Uterus (tissue), 3 donors: ENCODE measurements at regions not wholly inside any gene's neighbourhood (a gene's known extent, or its start where the extent isn't known, plus 50 kb on each side); places are given as distances from the start of the nearest gene placed in this dataset.

Experiments
- DNase-seq, 2 donors: peaks; one replicate each; pipeline ENCODE4 v3.0.0-alpha.2; 2019 to 2020
- H3K27ac ChIP-seq, 2 donors: fragments of 200-600 bp; sonication (generic); 1 replicate in 1 of 2; 2 replicates in 1 of 2; pipeline ENCODE4 v1.5.1; 2016 to 2018
- H3K27me3 ChIP-seq, 2 donors: fragments of 200-600 bp; sonication (generic); one replicate each; pipeline ENCODE4 v1.5.1; 2018 to 2019; ENCODE audit warnings: control low read depth in 1 of 2
- H3K36me3 ChIP-seq, 2 donors: fragments of 200-600 bp; sonication (generic); one replicate each; pipeline ENCODE4 v1.5.1; 2019; ENCODE audit warnings: control low read depth in 1 of 2
- H3K4me1 ChIP-seq, 2 donors: fragments of 200-600 bp; sonication (generic); one replicate each; pipeline ENCODE4 v1.5.1; 2018 to 2019; ENCODE audit warnings: control low read depth in 1 of 2
- H3K4me3 ChIP-seq, 2 donors: fragments of 200-600 bp; sonication (generic); 1 replicate in 1 of 2; 2 replicates in 1 of 2; pipeline ENCODE4 v1.5.1; 2018 to 2019; ENCODE audit warnings: mild to moderate bottlenecking in 1 of 2
- H3K9me3 ChIP-seq, 2 donors: fragments of 200-600 bp; sonication (generic); one replicate each; pipeline ENCODE4 v1.5.1; 2019; ENCODE audit warnings: control low read depth in 1 of 2
- POLR2A ChIP-seq, 2 donors: fragments of 450-650 bp; IDR thresholded peaks; one replicate each; pipeline ENCODE4 v1.6.1; 2016; ENCODE audit warnings: antibody characterized with exemption in 2 of 2, mild to moderate bottlenecking in 1 of 2, moderate library complexity in 1 of 2
- intact Hi-C: fragments of 100-400 bp; cut with DNase I; formaldehyde crosslinking; loops from one replicate; pipeline ENCODE4 v1.15.1; 2023; ENCODE audit warnings: low total_unique reads
- TF ChIP-seq, protein P1 (sequence below), 4 experiments: fragments of 200-600 bp in 2 of 4; fragments of 450-650 bp in 2 of 4; sonication (generic) in 2 of 4; IDR thresholded peaks; one replicate each; pipeline ENCODE4 v1.5.1; 2016 to 2019; ENCODE audit warnings: antibody characterized with exemption in 4 of 4, mild to moderate bottlenecking in 2 of 4, moderate library complexity in 1 of 4
- donor health status: DM: yes; HTN: yes; CAD: no.

DNA sequence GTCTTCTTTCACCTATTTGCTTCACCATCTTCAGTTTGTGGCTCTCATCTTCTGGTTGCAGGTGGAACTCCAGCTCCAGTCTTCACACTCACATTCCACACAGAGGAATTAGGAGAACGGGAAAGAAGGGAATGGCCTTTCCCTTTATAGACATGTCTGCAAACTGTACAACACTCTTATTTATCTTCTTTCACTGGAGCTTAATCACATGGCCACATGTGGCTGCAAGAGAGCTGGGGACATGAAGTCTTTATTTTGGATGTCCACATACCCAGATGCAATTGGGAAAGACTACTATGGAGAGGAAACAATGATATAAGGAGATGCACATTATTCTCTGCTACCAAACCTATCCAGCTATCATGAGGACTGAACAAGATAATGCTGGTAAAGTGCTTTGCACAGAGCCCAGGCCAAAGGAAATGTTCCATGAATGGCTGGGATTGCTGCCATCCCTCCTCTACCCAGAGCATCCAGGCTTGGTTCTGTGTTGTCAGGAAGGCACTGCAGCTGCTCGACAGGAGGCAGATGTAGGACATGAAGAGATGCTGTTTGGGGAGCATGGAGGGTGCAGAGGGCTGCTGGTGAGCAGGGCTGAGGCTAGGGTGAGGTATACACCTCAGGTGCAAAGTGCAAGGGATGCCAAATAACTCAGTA is 183.8 kb upstream of the TBX20 start:
- intact Hi-C loops: no loop called here
- H3K27ac ChIP-seq: no peak overlapping the region
- DNase-seq: no peak
- H3K9me3 ChIP-seq: no peaks in the 10 kb centered on the region
- H3K27me3 ChIP-seq: no peaks in the 10 kb centered on the region
- H3K36me3 ChIP-seq: no peaks in the 10 kb centered on the region
- no peak overlapping the region for H3K4me3 ChIP-seq
- no peaks in the 10 kb centered on the region for H3K4me1 ChIP-seq
- TF ChIP-seq POLR2A (IDR thresholded peaks at IDR 0.05): no peak
- TF ChIP-seq, protein P1, sequence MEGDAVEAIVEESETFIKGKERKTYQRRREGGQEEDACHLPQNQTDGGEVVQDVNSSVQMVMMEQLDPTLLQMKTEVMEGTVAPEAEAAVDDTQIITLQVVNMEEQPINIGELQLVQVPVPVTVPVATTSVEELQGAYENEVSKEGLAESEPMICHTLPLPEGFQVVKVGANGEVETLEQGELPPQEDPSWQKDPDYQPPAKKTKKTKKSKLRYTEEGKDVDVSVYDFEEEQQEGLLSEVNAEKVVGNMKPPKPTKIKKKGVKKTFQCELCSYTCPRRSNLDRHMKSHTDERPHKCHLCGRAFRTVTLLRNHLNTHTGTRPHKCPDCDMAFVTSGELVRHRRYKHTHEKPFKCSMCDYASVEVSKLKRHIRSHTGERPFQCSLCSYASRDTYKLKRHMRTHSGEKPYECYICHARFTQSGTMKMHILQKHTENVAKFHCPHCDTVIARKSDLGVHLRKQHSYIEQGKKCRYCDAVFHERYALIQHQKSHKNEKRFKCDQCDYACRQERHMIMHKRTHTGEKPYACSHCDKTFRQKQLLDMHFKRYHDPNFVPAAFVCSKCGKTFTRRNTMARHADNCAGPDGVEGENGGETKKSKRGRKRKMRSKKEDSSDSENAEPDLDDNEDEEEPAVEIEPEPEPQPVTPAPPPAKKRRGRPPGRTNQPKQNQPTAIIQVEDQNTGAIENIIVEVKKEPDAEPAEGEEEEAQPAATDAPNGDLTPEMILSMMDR (IDR thresholded peaks at IDR 0.05): no peak

DNA sequence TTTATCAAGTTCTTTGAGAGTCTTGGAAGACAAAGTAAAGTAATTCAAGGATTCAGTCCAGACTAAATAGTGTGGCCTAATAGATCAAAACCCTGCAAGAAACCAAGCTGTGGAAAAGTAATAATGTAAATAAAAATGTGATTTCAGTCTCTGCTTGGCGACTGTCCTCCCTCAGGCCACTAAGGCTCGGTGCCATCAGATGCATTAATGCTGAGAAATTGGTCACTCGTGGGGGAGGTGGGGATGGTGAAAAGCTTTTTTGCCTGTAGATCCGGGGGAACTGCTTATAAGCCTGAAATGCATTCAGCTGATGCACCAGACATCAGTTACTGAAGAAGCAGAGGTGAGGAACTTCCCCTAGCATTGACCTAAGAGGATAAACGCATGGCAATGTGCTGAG is 182.6 kb upstream of the TBX20 start:
- intact Hi-C loops: no loop called here
- Histone ChIP-seq H3K36me3 (no peaks in the 10 kb centered on the region), H3K4me1 (no peaks in the 10 kb centered on the region), H3K9me3 (no peaks in the 10 kb centered on the region), H3K4me3 (no peak overlapping the region), H3K27me3 (no peaks in the 10 kb centered on the region), H3K27ac (no peak overlapping the region)
- no peak for DNase-seq
- TF ChIP-seq, protein P1 (IDR thresholded peaks at IDR 0.05): no peak
- TF ChIP-seq POLR2A (IDR thresholded peaks at IDR 0.05): no peak

DNA sequence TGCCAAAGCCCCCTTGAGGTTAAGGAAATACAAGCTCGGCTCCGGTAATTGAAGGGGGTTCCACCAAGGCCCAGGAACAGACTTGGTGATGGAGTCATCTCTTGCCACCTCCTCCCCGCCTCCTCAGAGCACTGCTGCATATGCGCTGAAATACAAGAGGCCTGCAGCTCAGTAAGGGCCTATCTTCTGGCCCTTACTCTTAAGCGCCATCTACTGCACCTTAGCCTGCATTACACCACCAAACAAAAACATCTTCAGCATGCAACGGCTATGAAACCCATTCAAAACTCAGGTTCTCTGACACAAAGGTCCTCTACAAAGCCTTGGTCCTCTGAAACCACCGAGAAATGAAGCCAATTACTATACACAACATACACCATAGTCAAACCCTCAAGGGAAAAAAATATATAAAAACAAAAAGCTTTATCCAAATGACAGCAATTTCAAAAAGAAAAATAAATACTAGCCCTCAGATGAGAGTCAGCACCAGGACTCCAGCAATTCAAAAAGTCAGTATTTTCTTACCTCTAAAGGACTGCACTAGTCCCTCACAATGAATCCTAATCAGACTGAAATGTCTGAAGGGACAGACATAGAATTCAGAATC is 176.8 kb upstream of the TBX20 start:
- Histone ChIP-seq H3K4me3 (no peak overlapping the region), H3K4me1 (no peaks in the 10 kb centered on the region), H3K27me3 (no peaks in the 10 kb centered on the region), H3K27ac (no peak overlapping the region), H3K9me3 (no peaks in the 10 kb centered on the region), H3K36me3 (no peaks in the 10 kb centered on the region)
- intact Hi-C loops: no loop called here
- TF ChIP-seq, protein P1 (IDR thresholded peaks at IDR 0.05): no peak
- no peak for TF ChIP-seq POLR2A (IDR thresholded peaks at IDR 0.05)
- no peak for DNase-seq

DNA sequence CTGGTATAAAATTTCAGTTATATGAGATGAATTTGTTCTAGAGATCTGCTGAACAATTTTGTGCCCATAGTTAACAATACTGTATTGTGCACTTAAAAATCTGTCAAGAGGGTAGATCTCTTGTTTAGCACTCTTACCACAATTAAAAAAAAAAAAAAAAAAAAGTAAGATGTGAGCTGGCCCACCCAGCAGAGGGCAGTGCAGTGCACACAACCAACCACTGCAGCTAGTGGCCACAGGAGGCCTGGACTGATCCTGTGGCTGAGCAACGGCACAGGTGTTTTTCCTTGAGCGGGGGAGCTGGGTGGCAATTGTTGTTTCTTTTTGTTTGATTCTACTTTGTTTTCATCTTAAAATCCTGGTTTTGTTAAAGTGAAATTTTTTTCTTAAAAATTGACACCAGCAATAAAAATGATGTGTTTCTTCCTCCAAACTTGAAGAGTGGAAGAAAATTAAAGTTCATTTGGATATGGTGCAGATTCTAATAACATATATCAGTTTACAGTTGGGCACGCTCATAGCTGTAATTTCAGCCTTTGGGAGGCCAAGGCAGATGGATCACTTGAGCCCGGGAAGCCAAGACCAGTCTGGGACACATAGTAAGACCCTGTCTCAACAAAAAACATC is 171.1 kb upstream of the TBX20 start:
- no peaks in the 10 kb centered on the region for H3K4me1 ChIP-seq
- DNase-seq: peak in 1 of 2 donors; percentile 16
- H3K27ac ChIP-seq: no peak overlapping the region
- no peaks in the 10 kb centered on the region for H3K27me3 ChIP-seq
- no peak overlapping the region for H3K4me3 ChIP-seq
- no peaks in the 10 kb centered on the region for H3K9me3 ChIP-seq
- H3K36me3 ChIP-seq: no peaks in the 10 kb centered on the region
- no peak for TF ChIP-seq POLR2A (IDR thresholded peaks at IDR 0.05)
- TF ChIP-seq, protein P1 (IDR thresholded peaks at IDR 0.05): peak in 2 of 4 experiments; percentile 31 to 37
- intact Hi-C loops: no loop called here

DNA sequence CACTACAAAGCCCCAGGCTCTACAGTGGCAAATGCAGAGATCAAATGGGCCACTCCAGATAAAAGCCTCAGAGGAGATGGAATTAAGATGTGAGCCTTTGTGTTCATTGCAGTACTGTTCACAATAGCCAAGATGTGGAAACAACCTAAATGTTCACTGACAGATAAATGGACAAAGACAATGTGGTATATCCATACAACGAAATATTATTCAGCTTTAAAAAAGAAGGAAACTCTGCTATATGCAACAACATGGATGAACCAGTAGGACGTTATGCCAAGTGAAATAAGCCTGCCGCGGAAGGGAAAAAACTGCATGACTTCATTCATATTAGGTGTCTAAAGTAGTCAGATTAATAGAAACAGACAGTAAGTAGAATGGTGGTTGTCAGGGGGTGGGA is 170.5 kb upstream of the TBX20 start:
- DNase-seq: no peak
- no peaks in the 10 kb centered on the region for H3K36me3 ChIP-seq
- H3K27ac ChIP-seq: no peak overlapping the region
- no peaks in the 10 kb centered on the region for H3K9me3 ChIP-seq
- TF ChIP-seq POLR2A (IDR thresholded peaks at IDR 0.05): no peak
- TF ChIP-seq, protein P1 (IDR thresholded peaks at IDR 0.05): no peak
- intact Hi-C loops: no loop called here
- H3K4me3 ChIP-seq: no peak overlapping the region
- no peaks in the 10 kb centered on the region for H3K27me3 ChIP-seq
- H3K4me1 ChIP-seq: no peaks in the 10 kb centered on the region
